Mucosa of descending colon (tissue), 3 donors: ENCODE measurements at regions not wholly inside any gene's neighbourhood (a gene's known extent, or its start where the extent isn't known, plus 50 kb on each side); places are given as distances from the start of the nearest gene placed in this dataset.

Experiments
- ATAC-seq: fragments of 200-7000 bp; cut with Tn5 transposase; one replicate; pipeline ENCODE4 v1.9.1; 2020; ENCODE audit warnings: mild to moderate bottlenecking, moderate library complexity
- DNase-seq, 3 donors: peaks; one replicate each; pipeline ENCODE4 v3.0.0-alpha.2; 2020
- H3K36me3 ChIP-seq: fragments of 200-600 bp; one replicate; pipeline ENCODE4 v1.8.0; 2021; ENCODE audit warnings: low read depth, mild to moderate bottlenecking
- H3K4me1 ChIP-seq: fragments of 200-600 bp; one replicate; pipeline ENCODE4 v1.8.0; 2021; ENCODE audit warnings: low read depth, mild to moderate bottlenecking
- H3K4me3 ChIP-seq: fragments of 200-600 bp; one replicate; pipeline ENCODE4 v1.8.0; 2021; ENCODE audit warnings: mild to moderate bottlenecking
- H3K9me3 ChIP-seq: fragments of 200-600 bp; one replicate; pipeline ENCODE4 v1.8.0; 2021; ENCODE audit warnings: mild to moderate bottlenecking
- intact Hi-C, 2 donors: fragments of 100-400 bp; cut with DNase I in 1 of 2; cut with micrococcal nuclease in 1 of 2; formaldehyde crosslinking; loops; one replicate each; pipeline versions ENCODE4 v1.11.0 to v1.11.1; 2022; cut with DNase I, micrococcal nuclease
- TF ChIP-seq, protein P1 (sequence below): fragments of 200-600 bp; IDR thresholded peaks from one replicate; pipeline ENCODE4 v1.8.0; 2022; ENCODE audit warnings: antibody characterized with exemption, mild to moderate bottlenecking
- donor health status: DM: no; HTN: no; CAD: no; lungs with moderate emphysema.
- donor health status: DM: no; HTN: no; CAD: no.
- donor health status: DM: no; HTN: yes; CAD: no.

DNA sequence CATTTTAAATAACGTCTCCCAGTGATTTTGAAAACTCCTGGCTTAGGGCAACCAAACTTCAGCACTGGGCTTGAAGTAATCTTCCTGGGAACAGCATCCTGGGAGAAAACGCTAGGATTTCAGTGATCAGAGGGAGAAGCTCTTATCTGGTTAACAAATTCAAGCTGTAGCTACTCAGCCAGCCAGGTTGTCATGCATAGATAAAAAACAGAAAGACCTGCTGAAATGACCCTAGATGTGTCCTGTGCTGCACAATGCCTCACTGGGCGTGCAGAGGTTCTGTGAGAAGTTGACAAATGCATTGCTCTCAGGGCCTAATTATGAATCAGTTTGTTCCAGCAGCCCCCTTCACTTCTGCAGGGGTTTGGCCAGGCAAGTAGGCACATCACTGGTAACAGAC is 68.9 kb upstream of the CHCHD3 start:
- H3K36me3 ChIP-seq: no peaks in the 10 kb centered on the region
- no peaks in the 10 kb centered on the region for H3K4me1 ChIP-seq
- TF ChIP-seq, protein P1, sequence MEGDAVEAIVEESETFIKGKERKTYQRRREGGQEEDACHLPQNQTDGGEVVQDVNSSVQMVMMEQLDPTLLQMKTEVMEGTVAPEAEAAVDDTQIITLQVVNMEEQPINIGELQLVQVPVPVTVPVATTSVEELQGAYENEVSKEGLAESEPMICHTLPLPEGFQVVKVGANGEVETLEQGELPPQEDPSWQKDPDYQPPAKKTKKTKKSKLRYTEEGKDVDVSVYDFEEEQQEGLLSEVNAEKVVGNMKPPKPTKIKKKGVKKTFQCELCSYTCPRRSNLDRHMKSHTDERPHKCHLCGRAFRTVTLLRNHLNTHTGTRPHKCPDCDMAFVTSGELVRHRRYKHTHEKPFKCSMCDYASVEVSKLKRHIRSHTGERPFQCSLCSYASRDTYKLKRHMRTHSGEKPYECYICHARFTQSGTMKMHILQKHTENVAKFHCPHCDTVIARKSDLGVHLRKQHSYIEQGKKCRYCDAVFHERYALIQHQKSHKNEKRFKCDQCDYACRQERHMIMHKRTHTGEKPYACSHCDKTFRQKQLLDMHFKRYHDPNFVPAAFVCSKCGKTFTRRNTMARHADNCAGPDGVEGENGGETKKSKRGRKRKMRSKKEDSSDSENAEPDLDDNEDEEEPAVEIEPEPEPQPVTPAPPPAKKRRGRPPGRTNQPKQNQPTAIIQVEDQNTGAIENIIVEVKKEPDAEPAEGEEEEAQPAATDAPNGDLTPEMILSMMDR: no peak
- no peak for DNase-seq
- no peaks in the 10 kb centered on the region for H3K9me3 ChIP-seq
- H3K4me3 ChIP-seq: no peak overlapping the region
- intact Hi-C loops: no loop called here
- no peak for ATAC-seq

GRCh38 chr7:133152875-133153274 is 71.0 kb upstream of the CHCHD3 start:
- Histone ChIP-seq H3K9me3 (no peaks in the 10 kb centered on the region), H3K4me3 (no peak overlapping the region), H3K36me3 (no peaks in the 10 kb centered on the region), H3K4me1 (no peaks in the 10 kb centered on the region)
- no peak for ATAC-seq
- intact Hi-C loops: no loop called here
- TF ChIP-seq, protein P1: no peak
- no peak for DNase-seq

DNA sequence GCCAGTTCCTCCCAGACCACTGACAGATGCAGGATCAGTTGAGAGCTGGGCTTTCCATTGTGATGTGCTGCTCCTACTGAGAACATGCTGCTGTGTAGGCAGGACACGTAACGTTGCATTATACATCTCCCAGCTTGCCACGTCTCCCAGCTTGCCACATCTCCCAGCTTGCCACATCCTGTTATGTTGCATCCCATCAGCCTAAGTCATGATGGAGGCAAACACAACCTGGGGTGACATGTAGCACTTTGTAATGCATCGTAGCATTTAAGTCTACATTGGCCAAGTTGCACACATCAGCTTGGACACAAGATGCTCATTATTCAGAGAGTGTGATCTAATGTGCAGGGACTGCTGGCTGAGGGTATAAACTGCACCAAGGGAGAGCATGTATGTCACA is 73.3 kb upstream of the CHCHD3 start:
- Histone ChIP-seq H3K4me3 (no peak overlapping the region), H3K9me3 (no peaks in the 10 kb centered on the region), H3K4me1 (no peaks in the 10 kb centered on the region), H3K36me3 (no peaks in the 10 kb centered on the region)
- TF ChIP-seq, protein P1: no peak
- no peak for ATAC-seq
- intact Hi-C loops: no loop called here
- DNase-seq: no peak

- no peaks in the 10 kb centered on the region for H3K9me3 ChIP-seq
- H3K4me1 ChIP-seq: no peaks in the 10 kb centered on the region
- TF ChIP-seq, protein P1: no peak
- ATAC-seq (no peak), DNase-seq (no peak)
- H3K36me3 ChIP-seq: no peaks in the 10 kb centered on the region
- intact Hi-C loops: no loop called here
- H3K4me3 ChIP-seq: no peak overlapping the region
These were observed 73.8 kb upstream of the CHCHD3 start for GRCh38 chr7:133155642-133156041.

DNA sequence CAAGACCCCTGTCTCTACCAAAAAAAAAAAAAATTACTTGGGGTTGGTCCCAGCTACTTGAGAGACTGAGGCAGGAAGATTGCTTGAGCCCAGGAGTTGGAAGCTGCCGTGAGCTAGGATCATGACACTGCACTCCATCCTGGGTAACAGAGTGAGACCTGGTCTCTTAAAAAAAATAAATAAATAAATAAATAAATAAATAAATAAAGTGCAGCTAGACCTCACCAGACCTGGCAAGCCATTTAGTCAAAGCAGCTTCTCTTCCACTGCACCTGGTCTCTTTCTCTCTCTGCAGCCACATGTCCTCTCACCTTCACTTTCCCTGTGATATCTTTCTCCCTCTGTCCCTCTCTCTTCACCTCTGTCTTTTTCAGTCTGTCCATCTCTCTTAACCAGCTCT is 75.2 kb upstream of the CHCHD3 start:
- Histone ChIP-seq H3K9me3 (no peaks in the 10 kb centered on the region), H3K4me1 (no peaks in the 10 kb centered on the region), H3K4me3 (no peak overlapping the region), H3K36me3 (no peaks in the 10 kb centered on the region)
- TF ChIP-seq, protein P1: no peak
- ATAC-seq (no peak), DNase-seq (no peak)
- intact Hi-C loops: no loop called here

GRCh38 chr7:133164498-133164897 is 82.6 kb upstream of the CHCHD3 start:
- DNase-seq: no peak
- H3K4me1 ChIP-seq: no peaks in the 10 kb centered on the region
- TF ChIP-seq, protein P1: no peak
- intact Hi-C loops: no loop called here
- H3K9me3 ChIP-seq: no peaks in the 10 kb centered on the region
- H3K4me3 ChIP-seq: no peak overlapping the region
- no peaks in the 10 kb centered on the region for H3K36me3 ChIP-seq
- ATAC-seq: no peak
